HG03159 (cell line): ENCODE measurements at regions not wholly inside any gene's neighbourhood (a gene's known extent, or its start where the extent isn't known, plus 50 kb on each side); places are given as distances from the start of the nearest gene placed in this dataset.

Source experiments
- ATAC-seq: cut with Tn5 transposase; IDR thresholded peaks from one replicate; pipeline ENCODE4 v1.9.1; 2021; ENCODE audit warnings: mild to moderate bottlenecking, moderate library complexity; ENCODE audit not compliant: unreplicated experiment

GRCh38 chr21:25384782-25385181, 222.5 kb downstream of the MRPL39 start:
- no peak for ATAC-seq

GRCh38 chr21:25383545-25383944, 223.7 kb downstream of the MRPL39 start:
- ATAC-seq = no peak

GRCh38 chr21:25381936-25382452, 225.3 kb downstream of the MRPL39 start:
- no peak for ATAC-seq

GRCh38 chr21:25375675-25376074, 231.6 kb downstream of the MRPL39 start:
- ATAC-seq = no peak

- ATAC-seq = no peak
These were observed 233.9 kb downstream of the MRPL39 start for GRCh38 chr21:25373126-25374082.

GRCh38 chr21:25371841-25372425, 235.3 kb downstream of the MRPL39 start:
- ATAC-seq = no peak

GRCh38 chr21:25370311-25370744, 237.0 kb downstream of the MRPL39 start:
- no peak for ATAC-seq

GRCh38 chr21:25369524-25370300, 237.6 kb downstream of the MRPL39 start:
- ATAC-seq = no peak

GRCh38 chr21:25368531-25368930, 238.8 kb downstream of the MRPL39 start:
- ATAC-seq = no peak

- no peak for ATAC-seq
These were observed 241.2 kb downstream of the MRPL39 start for GRCh38 chr21:25366116-25366515.

- no peak for ATAC-seq
These were observed 244.7 kb downstream of the MRPL39 start for GRCh38 chr21:25362375-25363267.

- no peak for ATAC-seq
These were observed 245.5 kb downstream of the MRPL39 start for GRCh38 chr21:25361765-25362164.

GRCh38 chr21:25361097-25361496, 246.2 kb downstream of the MRPL39 start:
- no peak for ATAC-seq

- ATAC-seq = no peak
These were observed 246.7 kb downstream of the MRPL39 start for GRCh38 chr21:25360593-25360992.

GRCh38 chr21:25359724-25360123, 247.6 kb downstream of the MRPL39 start:
- ATAC-seq = no peak

GRCh38 chr21:25350056-25350455, 257.2 kb downstream of the MRPL39 start:
- ATAC-seq = no peak

GRCh38 chr21:25343774-25344545, 263.3 kb downstream of the MRPL39 start:
- no peak for ATAC-seq

- no peak for ATAC-seq
These were observed 264.5 kb downstream of the MRPL39 start for GRCh38 chr21:25342816-25343215.

- ATAC-seq = no peak
These were observed 265.3 kb downstream of the MRPL39 start for GRCh38 chr21:25341981-25342380.
